GM18517 (cell line): ENCODE measurements at regions not wholly inside any gene's neighbourhood (a gene's known extent, or its start where the extent isn't known, plus 50 kb on each side); places are given as distances from the start of the nearest gene placed in this dataset.

Experiments
- ATAC-seq: cut with Tn5 transposase; IDR thresholded peaks from one replicate; pipeline ENCODE4 v1.9.1; 2021; ENCODE audit warnings: mild to moderate bottlenecking, moderate library complexity; ENCODE audit not compliant: unreplicated experiment

DNA sequence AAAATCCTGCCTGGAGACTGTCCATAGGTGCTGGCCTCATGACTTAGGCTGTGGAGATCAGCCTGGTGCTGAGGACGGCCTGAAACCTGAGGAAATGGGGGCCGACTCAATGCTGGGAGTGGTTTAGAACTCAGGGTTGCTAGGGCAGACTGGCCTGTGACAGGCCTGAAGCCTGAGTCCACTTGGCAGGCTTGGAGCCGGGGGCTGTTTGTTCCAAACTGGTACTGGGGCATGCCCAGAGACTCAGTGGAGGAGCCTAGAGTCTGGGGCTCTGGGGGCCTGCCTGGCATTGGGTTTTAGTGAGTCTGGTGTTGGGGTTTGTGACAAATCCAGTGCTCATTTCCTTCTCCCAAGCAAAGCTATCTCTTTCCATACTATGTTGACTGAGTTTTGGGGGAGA lies 489.7 kb upstream of the CNKSR2 start:
- ATAC-seq = no peak

- ATAC-seq = no peak
These were observed 510.6 kb upstream of the CNKSR2 start for GRCh38 chrX:20863649-20864048.

- ATAC-seq = no peak
These were observed 513.1 kb upstream of the CNKSR2 start for GRCh38 chrX:20861113-20861512.

GRCh38 chrX:20857746-20858145 lies 516.5 kb upstream of the CNKSR2 start:
- ATAC-seq = no peak

GRCh38 chrX:20838477-20838876 lies 535.7 kb upstream of the CNKSR2 start:
- no peak for ATAC-seq

- no peak for ATAC-seq
These were observed 544.3 kb upstream of the CNKSR2 start for GRCh38 chrX:20829665-20830491.

DNA sequence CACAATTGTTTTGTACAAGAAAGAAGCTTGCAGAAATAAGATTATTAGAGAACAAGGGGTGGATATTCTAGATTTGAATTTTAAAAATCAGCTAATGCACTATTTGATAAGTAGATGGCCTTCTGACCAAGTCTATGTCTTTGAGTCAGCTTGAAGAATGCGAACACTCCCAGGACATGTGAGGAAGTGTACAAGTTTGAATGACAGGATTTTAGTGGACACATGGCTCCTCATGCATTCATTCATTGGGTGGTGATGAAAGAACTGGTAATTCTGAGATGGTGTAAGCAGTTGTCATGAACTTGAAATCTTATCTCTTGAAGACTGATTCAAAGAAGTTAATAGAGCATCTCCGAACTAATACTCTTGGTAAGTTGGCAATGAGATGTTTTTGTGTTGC lies 548.2 kb upstream of the CNKSR2 start:
- ATAC-seq = no peak

GRCh38 chrX:20803971-20804370 lies 537.3 kb upstream of the RPS6KA3 start:
- ATAC-seq = no peak

DNA sequence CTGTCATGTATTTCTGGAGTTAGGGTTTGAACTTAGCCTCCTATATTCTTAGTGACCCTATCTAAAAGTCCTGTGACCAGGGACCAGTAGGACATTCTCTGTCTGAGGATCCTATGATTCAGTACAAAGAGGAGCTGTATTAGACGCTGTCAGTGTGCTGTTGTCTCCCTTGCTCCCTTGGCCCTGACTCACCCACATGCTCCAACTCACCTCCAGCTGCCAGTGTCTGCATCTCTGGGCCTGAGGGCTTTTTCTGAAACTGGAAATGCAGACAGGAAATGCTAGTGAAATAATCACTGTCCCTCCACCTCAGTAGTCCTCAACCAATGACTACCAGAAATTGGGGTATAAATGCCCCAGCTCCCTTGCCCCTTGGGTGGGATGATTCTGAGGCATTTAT lies 535.3 kb upstream of the RPS6KA3 start:
- ATAC-seq = no peak

GRCh38 chrX:20796450-20796849 lies 529.7 kb upstream of the RPS6KA3 start:
- no peak for ATAC-seq

- no peak for ATAC-seq
These were observed 522.4 kb upstream of the RPS6KA3 start for GRCh38 chrX:20789103-20789502.

DNA sequence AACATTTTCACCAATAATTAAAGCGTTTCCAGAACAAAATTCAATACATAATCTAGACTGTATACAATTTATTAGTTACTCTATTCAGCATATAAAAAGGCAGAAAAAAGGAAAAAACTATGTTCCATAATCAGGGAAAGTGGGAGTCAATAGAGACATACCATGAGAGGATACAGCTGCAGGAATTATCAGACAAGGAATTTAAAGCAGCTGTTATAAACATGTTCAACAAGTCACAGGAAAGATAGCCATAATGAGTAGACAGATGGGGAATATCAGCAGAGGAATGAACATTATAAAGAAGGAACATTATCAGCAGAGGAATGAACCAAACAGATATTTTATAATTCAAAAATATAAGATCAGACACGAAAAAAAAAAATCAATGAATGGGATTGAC lies 500.6 kb upstream of the RPS6KA3 start:
- no peak for ATAC-seq

DNA sequence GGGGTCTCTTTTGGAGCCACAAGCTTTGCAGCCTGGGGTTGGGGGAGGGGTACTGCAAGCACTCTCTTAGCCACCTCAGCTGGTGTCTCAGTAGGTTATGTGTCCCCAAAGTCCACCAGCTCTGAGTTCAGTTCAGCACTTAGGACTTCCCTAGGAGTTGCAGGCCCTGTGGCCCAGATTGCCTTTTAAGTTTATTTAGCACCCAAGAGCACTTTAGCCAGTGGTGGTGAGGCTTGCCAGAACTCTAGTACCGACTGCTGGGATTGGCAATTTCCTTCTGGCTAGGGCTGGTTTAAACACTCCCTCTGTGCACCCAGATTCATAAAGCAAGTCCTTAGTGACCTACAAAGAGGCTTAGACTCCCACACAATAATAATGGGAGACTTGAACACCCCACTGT lies 489.9 kb upstream of the RPS6KA3 start:
- no peak for ATAC-seq

DNA sequence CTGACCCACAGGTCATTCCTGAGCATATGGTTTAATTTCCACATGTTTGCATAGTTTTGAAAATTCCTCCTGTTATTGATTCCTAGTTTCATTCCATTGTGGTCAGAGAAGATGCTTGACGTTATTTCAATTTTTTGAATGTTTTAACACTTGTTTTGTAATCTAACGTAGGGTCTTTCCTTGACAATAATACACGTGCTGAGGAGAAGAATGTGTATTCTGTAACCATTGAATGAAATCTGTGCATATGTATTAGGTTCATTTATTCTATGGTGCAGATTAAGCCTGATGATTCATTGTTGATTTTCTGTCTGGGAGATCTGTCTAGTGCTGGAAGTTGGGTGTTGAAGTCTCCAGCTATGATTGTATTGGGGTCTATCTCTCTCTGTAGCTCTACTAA lies 486.4 kb upstream of the RPS6KA3 start:
- ATAC-seq = no peak

DNA sequence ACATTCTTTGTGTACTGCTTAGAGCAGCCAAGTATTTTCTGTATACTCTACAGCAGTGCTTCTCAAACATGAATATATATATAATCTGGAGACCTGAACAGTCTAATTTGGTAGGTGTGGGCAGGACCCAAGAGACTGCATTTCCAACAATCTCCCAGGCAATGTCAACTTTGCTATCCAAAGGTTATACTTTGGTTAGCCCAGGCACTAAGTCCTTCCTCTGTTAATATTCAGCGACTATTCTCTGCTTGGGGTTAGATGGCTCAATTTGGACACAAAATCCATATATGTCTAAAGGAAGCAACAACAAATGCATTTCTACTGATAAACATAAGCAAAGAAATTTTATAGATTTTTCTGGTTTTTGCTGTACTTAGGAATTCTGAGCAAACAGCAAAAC lies 480.0 kb upstream of the RPS6KA3 start:
- ATAC-seq = no peak

DNA sequence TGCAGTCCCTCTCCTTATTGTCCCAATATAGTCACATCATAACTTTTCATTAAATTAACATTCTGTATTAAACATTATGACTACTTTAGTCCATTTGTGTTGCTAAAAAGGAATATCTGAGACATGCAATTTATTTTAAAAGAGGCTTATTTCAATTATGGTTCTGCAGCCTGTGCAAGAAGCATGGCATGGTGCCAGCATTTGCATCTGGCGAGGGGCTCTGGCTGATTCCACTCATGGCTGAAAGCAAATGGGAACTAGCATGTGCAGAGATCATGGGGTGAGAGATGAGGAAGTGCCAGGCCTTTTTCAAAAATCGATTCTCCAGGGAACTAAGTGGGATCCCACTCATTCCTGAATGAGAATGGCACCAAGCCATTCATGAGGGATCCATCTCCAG lies 476.3 kb upstream of the RPS6KA3 start:
- no peak for ATAC-seq

DNA sequence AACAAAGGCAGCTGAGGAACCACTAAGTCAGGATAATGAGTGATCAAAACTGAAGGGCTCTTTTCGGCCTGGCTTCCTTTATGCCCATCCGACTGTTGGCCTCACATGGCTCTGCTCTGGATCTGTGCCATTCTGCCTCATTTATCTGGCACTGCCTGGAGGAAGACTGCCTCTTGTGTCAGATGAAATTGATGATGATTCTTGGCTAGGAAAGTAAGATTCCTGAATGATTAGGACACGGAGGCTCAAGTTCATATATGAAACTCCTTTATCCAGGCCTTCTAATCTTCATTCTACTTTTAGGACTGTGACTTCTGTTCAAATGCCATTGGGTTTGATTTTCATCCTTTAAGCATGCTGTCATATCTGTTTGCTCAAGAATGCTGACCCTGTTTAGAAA lies 475.4 kb upstream of the RPS6KA3 start:
- ATAC-seq = no peak

- ATAC-seq = no peak
These were observed 473.7 kb upstream of the RPS6KA3 start for GRCh38 chrX:20740443-20740842.

DNA sequence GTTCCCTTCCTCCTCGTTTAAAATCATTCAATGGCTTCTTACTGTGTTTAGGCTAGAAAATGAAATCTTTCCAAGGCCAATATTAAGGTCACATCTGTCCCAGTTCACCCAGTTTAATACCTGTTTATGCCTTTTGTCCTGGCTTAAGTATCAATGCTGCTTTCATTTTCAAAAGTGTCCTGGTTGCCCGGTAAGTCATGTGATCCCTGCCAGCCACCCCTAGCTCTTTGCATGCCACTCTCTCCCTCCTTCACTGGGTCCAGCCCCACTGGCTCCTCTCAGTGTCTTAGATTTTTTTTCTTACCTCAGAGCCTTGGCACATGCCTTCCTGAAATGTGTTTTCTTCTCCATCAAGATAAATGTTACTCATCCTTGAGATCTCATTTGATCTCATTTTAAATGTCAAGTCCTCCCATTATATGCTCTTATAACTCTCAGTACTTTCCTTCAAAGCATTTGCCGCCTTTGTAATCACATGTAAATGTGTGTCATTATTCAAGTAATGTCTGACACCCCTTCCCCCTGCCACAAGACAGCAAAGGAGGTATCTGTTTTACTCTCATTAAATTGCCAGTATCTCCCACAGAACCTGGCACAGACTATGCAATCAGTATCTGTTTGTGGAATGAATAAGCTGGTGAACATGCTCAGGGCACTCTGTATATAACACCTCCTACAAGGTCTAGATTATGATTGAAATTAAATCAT lies 472.5 kb upstream of the RPS6KA3 start:
- no peak for ATAC-seq

DNA sequence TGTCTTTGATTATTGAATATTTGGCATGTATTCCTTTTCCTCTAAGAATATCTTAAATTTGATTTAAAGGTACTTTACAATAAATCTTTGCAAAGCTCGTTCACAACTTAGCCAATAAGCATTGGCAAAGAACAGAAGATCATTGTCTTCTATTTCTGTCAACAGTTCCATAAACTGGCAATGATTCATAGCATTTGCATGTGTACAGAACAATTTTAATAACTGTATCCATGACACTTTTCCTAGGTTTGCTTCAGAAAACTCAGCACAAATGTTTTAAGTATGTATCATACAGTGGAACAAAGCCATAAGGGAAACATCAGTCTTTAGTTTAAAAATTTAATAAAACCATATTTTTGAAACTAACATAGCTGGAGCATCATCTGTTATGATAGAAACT lies 462.7 kb upstream of the RPS6KA3 start:
- no peak for ATAC-seq

GRCh38 chrX:20727447-20727846 lies 460.7 kb upstream of the RPS6KA3 start:
- no peak for ATAC-seq

DNA sequence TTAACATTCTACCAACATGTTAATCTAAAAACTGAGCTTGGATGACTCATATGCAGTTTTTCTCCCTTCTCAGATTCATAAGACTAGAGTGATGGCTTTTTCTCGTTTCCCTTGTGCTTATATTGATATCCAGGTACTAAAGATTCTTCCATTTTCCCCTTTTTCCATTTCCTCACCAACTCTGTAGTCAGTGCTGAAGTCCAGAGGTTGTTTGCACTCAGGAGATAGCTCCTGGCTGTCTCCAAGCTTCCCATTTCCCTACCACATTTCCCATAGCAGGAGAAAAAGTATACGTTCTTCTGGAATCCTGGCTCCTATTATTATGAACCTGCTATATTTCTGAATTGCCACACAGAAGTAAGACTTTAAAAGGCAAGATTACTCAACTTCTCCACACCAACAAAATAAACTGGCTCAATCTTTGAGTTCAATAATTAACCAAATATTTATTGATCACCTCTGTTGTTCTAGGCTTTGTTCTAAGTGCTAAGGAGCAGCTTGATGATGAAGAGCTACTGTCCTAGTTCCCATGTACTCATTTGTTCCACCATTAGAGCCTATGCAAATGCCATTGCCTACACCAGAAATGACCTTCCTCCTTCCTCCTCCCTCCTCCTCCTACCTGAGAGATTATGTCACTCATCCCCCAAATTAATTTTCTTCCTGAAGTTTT lies 454.4 kb upstream of the RPS6KA3 start:
- ATAC-seq = no peak
